RWPE1 (cell line): ENCODE measurements at regions not wholly inside any gene's neighbourhood (a gene's known extent, or its start where the extent isn't known, plus 50 kb on each side); places are given as distances from the start of the nearest gene placed in this dataset.

Experiments
- CTCF ChIA-PET: fragments of 350-600 bp; sonication (Branson Sonifier 250); formaldehyde crosslinking; extraction: SDS; loops from one replicate; lab custom pipeline; 2021; lab: Yijun Ruan, JAX
- POLR2A ChIA-PET: fragments of 400-600 bp; formaldehyde crosslinking; extraction: SDS; loops from one replicate; lab custom pipeline; 2020; ENCODE audit warnings: antibody characterized with exemption; ENCODE audit not compliant: low non-redundant PET; lab: Yijun Ruan, JAX
- DNase-seq: peaks from one replicate; pipeline ENCODE4 v3.0.0; 2012; ENCODE audit warnings: low spot score
- H3K27ac ChIP-seq: fragments of 450-650 bp; 2 replicates; pipeline ENCODE4 v1.5.1; 2017
- CTCF ChIP-seq: fragments of 450-650 bp; conservative IDR thresholded peaks from 2 replicates; pipeline ENCODE4 v1.5.1; 2017; ENCODE audit warnings: low read depth, mild to moderate bottlenecking

DNA sequence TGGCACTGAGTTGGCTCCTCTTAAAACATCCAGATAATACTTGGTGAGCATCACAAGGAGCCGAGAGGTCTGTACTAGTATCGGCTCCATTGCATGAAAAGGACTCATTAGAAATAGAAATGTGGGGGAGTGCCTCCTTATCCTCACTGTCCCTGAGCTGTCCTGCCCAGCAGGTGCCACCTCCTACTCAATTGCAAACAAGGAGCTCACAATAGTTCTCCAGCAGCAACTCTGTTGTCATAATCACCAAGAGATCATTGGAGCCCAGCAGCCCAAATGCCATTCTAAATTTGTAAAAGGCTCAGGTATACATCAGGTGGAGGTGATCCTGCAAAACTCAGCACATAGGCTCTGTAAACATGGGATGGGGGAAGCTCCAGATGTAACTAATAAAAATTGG, 99.1 kb downstream of the PLK2 start:
- no peak for DNase-seq
- POLR2A ChIA-PET: no interaction called here
- CTCF ChIA-PET: no interaction called here
- TF ChIP-seq CTCF: no peak
- H3K27ac ChIP-seq: no peak overlapping the region

GRCh38 chr5:58359981-58360380, 99.9 kb downstream of the PLK2 start:
- no peak for TF ChIP-seq CTCF
- POLR2A ChIA-PET: no interaction called here
- DNase-seq: no peak
- CTCF ChIA-PET: interaction anchor here (0.6 kb wide), 1 partner anchor 42 kb away, joined by 3 read pairs; no protein-coding TSS in a partner anchor
- H3K27ac ChIP-seq: no peak overlapping the region

GRCh38 chr5:58358501-58359178, 101.2 kb downstream of the PLK2 start:
- no peak for TF ChIP-seq CTCF
- ChIA-PET POLR2A (interaction anchor here (0.5 kb wide), 1 partner anchor 420 kb away, joined by 3 read pairs; no protein-coding TSS in a partner anchor), CTCF (interaction anchor here (0.6 to 0.8 kb wide), 2 partner anchors 22 to 207 kb away, joined by 3 to 4 read pairs; no protein-coding TSS in a partner anchor)
- H3K27ac ChIP-seq: no peak overlapping the region
- DNase-seq: no peak

DNA sequence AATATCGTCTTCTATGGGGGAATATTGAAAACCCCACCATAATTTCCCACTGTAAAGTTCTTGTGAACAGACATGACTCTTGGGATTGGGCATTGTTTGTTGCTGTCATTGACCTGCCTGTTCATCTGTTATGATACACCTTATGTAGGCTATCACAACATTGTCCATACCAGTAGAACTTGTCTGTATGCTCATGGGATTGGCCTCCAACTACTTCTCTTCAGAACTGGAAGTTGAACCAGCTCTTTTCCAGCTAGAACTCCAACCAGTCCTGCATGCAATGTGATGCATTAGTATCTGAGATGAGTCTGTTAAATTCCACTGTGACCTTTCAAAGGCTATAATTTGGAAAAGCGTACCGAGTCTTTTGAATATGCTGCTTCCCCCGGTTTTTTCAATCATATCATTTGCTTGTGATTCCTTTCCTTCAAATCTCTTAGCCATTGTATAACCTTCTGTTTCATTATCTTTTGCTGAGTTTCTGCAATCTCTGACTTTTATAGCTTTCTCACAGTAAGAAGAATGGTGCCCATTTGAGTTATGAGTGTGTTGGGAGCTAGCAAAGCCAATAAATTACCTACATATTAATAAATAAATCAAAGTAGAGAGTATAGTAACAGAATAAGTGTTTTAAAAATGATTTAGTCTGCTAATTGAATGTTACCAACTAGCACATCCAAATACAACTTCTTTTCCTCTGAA, 101.9 kb downstream of the PLK2 start:
- no peak for DNase-seq
- ChIA-PET POLR2A (interaction anchor here (0.5 kb wide), 1 partner anchor 419 kb away, joined by 3 read pairs; no protein-coding TSS in a partner anchor), CTCF (interaction anchor here (0.6 to 0.8 kb wide), 2 partner anchors 21 to 206 kb away, joined by 3 to 4 read pairs; no protein-coding TSS in a partner anchor)
- TF ChIP-seq CTCF: no peak
- H3K27ac ChIP-seq: no peak overlapping the region

- CTCF ChIA-PET: no interaction called here
- POLR2A ChIA-PET: no interaction called here
- DNase-seq: no peak
Observed at GRCh38 chr5:58357121-58357520, 102.8 kb downstream of the PLK2 start.

More at GRCh38 chr5:58357121-58357520, 102.8 kb downstream of the PLK2 start:
- no peak overlapping the region for H3K27ac ChIP-seq
- TF ChIP-seq CTCF: no peak
